Psoas muscle (tissue), 7 donors: ENCODE measurements at regions not wholly inside any gene's neighbourhood (a gene's known extent, or its start where the extent isn't known, plus 50 kb on each side); places are given as distances from the start of the nearest gene placed in this dataset.

Source experiments
- ATAC-seq, 4 donors: fragments of 200-7000 bp; cut with Tn5 transposase; one replicate each; pipeline ENCODE4 v1.9.1; 2020; ENCODE audit warnings: moderate library complexity in 3 of 4, mild to moderate bottlenecking in 2 of 4
- DNase-seq, 2 donors: peaks; one replicate each; pipeline ENCODE4 v3.0.0-alpha.2; 2020
- H3K27ac ChIP-seq: fragments of 200-600 bp; one replicate; pipeline ENCODE4 v1.8.0; 2022
- H3K27me3 ChIP-seq, 3 donors: fragments of 200-600 bp in 1 of 3; one replicate each; pipeline versions ENCODE4 v1.6.1 to v1.8.0; 2013 to 2022; ENCODE audit warnings: low read length in 2 of 3, mild to moderate bottlenecking in 2 of 3, moderate library complexity in 1 of 3; ENCODE audit not compliant: insufficient read depth in 3 of 3
- H3K36me3 ChIP-seq, 2 donors: fragments of 200-600 bp in 1 of 2; one replicate each; pipeline versions ENCODE4 v1.6.1 to v1.8.0; 2013 to 2022; ENCODE audit warnings: low read depth in 1 of 2, mild to moderate bottlenecking in 1 of 2, moderate library complexity in 1 of 2; ENCODE audit not compliant: insufficient read depth in 1 of 2
- H3K4me1 ChIP-seq: fragments of 200-600 bp; one replicate; pipeline ENCODE4 v1.8.0; 2022
- H3K4me3 ChIP-seq: fragments of 200-600 bp; one replicate; pipeline ENCODE4 v1.8.0; 2022; ENCODE audit warnings: mild to moderate bottlenecking
- H3K9me3 ChIP-seq: fragments of 200-600 bp; one replicate; pipeline ENCODE4 v1.8.0; 2022
- CTCF ChIP-seq: fragments of 200-600 bp; IDR thresholded peaks from one replicate; pipeline ENCODE4 v1.8.0; 2022; ENCODE audit warnings: antibody characterized with exemption
- WGBS, 3 donors: extraction: QIAGEN DNeasy Blood & Tissue Kit; methylation state at CpG; one replicate each; pipeline versions ENCODE4 v1.1.6 to v1.1.7; 2013; 5-methylcytosine and 5-hydroxymethylcytosine counted together
- intact Hi-C, 2 donors: fragments of 100-400 bp; cut with DNase I; formaldehyde crosslinking; loops; one replicate each; pipeline versions ENCODE4 v1.11.0 to v1.14.2; 2022
- donor health status: healthy with polysubstance abuse.
- donor health status: DM: no; HTN: no; CAD: no; lungs with moderate emphysema.
- donor health status: Bipolar disorder and iron deficiency.
- donor health status: healthy.
- donor health status: DM: yes; HTN: yes; CAD: no.
- donor health status: DM: no; HTN: no; CAD: no.
- donor health status: DM: yes; HTN: yes; CAD: no.

- no peaks in the 10 kb centered on the region for H3K36me3 ChIP-seq
- no peak overlapping the region for H3K4me3 ChIP-seq
- DNase-seq: no peak
- H3K27ac ChIP-seq: no peak overlapping the region
- no peaks in the 10 kb centered on the region for H3K9me3 ChIP-seq
- no peak for TF ChIP-seq CTCF
- H3K4me1 ChIP-seq: no peaks in the 10 kb centered on the region
- WGBS, 3 donors: 58 to 73% (median 60%) methylated on average over 1 of the region's 1 CpG
- intact Hi-C loops: loop anchor here in 1 of 2 donors (10.0 kb wide), 1 partner anchor 483 kb away; the partner anchor contains the start of gene DKK2
- no peak for ATAC-seq
- H3K27me3 ChIP-seq: no peaks in the 10 kb centered on the region
Observed at GRCh38 chr4:107518076-107518475, 202.0 kb downstream of the PAPSS1 start.

- ATAC-seq: no peak
- intact Hi-C loops: loop anchor here in 1 of 2 donors (10.0 kb wide), 1 partner anchor 478 kb away; the partner anchor contains the start of gene DKK2
- no peaks in the 10 kb centered on the region for H3K36me3 ChIP-seq
- no peaks in the 10 kb centered on the region for H3K9me3 ChIP-seq
- no peak overlapping the region for H3K4me3 ChIP-seq
- TF ChIP-seq CTCF: no peak
- no peak overlapping the region for H3K27ac ChIP-seq
- DNase-seq: no peak
- H3K27me3 ChIP-seq: no peaks in the 10 kb centered on the region
- no peaks in the 10 kb centered on the region for H3K4me1 ChIP-seq
Observed at GRCh38 chr4:107512549-107512948, 207.5 kb downstream of the PAPSS1 start.

GRCh38 chr4:107509615-107510014 is 210.4 kb downstream of the PAPSS1 start:
- intact Hi-C loops: loop anchor here in 1 of 2 donors (10.0 kb wide), 1 partner anchor 475 kb away; the partner anchor contains the start of gene DKK2

GRCh38 chr4:107500551-107500950 is 219.5 kb downstream of the PAPSS1 start:
- 71 to 76% (median 73%) methylated on average over 3 of the region's 3 CpGs for WGBS, 3 donors
- Histone ChIP-seq H3K36me3 (no peaks in the 10 kb centered on the region), H3K27me3 (no peaks in the 10 kb centered on the region), H3K27ac (no peak overlapping the region), H3K4me3 (no peak overlapping the region), H3K9me3 (no peaks in the 10 kb centered on the region), H3K4me1 (no peaks in the 10 kb centered on the region)
- DNase-seq (no peak), ATAC-seq (no peak)
- TF ChIP-seq CTCF: no peak
- intact Hi-C loops: no loop called here

More at GRCh38 chr4:107509615-107510014, 210.4 kb downstream of the PAPSS1 start:
- Histone ChIP-seq H3K4me1 (no peaks in the 10 kb centered on the region), H3K27ac (no peak overlapping the region), H3K27me3 (no peaks in the 10 kb centered on the region), H3K36me3 (no peaks in the 10 kb centered on the region), H3K9me3 (no peaks in the 10 kb centered on the region), H3K4me3 (no peak overlapping the region)
- no peak for TF ChIP-seq CTCF
- ATAC-seq (no peak), DNase-seq (no peak)

GRCh38 chr4:107497054-107497453 is 223.0 kb downstream of the PAPSS1 start:
- no peaks in the 10 kb centered on the region for H3K9me3 ChIP-seq
- TF ChIP-seq CTCF: no peak
- no peak overlapping the region for H3K4me3 ChIP-seq
- WGBS, 3 donors: 64 to 98% (median 85%) methylated on average over 2 of the region's 2 CpGs
- intact Hi-C loops: no loop called here
- ATAC-seq (no peak), DNase-seq (no peak)
- no peaks in the 10 kb centered on the region for H3K4me1 ChIP-seq
- no peaks in the 10 kb centered on the region for H3K36me3 ChIP-seq
- H3K27ac ChIP-seq: no peak overlapping the region
- no peaks in the 10 kb centered on the region for H3K27me3 ChIP-seq
